Activated T-cell treated with anti-CD3 and anti-CD28 coated beads, Interleukin-2, amount 50 U/mL, for 4 hours (primary cell): ENCODE measurements at regions not wholly inside any gene's neighbourhood (a gene's known extent, or its start where the extent isn't known, plus 50 kb on each side); places are given as distances from the start of the nearest gene placed in this dataset.
"Not testable (repeated sequence)": the region's sequence is repeated elsewhere in the genome, so short reads cannot be mapped to it uniquely, and the experiment has no call there.

Source experiments
- ATAC-seq, 2 donors: fragments of 200-7000 bp; cut with Tn5 transposase; one replicate each; pipeline ENCODE4 v1.10.0; 2021
- DNase-seq: peaks from one replicate; pipeline ENCODE4 v3.0.0-alpha.2; 2020
- H3K27me3 Mint-ChIP-seq: one replicate; pipeline ENCODE4 v1.8.0; 2021; ENCODE audit warnings: low read depth, mixed read lengths
- H3K36me3 Mint-ChIP-seq: one replicate; pipeline ENCODE4 v1.8.0; 2022; ENCODE audit warnings: mixed read lengths; ENCODE audit not compliant: insufficient read depth
- H3K4me1 Mint-ChIP-seq: one replicate; pipeline ENCODE4 v1.8.0; 2021; ENCODE audit warnings: low read depth, mixed read lengths
- H3K4me3 Mint-ChIP-seq: one replicate; pipeline ENCODE4 v1.8.0; 2021; ENCODE audit warnings: mild to moderate bottlenecking, moderate library complexity, mixed read lengths
- H3K9me3 Mint-ChIP-seq: one replicate; pipeline ENCODE4 v1.8.0; 2021; ENCODE audit warnings: mixed read lengths

GRCh38 chrX:20718592-20719380, 452.1 kb upstream of the RPS6KA3 start:
- Mint-ChIP-seq H3K4me3 (no peak overlapping the region), H3K9me3 (peaks cover 3% of the 10 kb centered on the region), H3K36me3 (no peaks in the 10 kb centered on the region), H3K4me1 (no peaks in the 10 kb centered on the region), H3K27me3 (no peaks in the 10 kb centered on the region)
- DNase-seq (no peak), ATAC-seq (no peak)

GRCh38 chrX:20715176-20715575, 448.5 kb upstream of the RPS6KA3 start:
- H3K9me3 Mint-ChIP-seq, result peaks cover 3% of the 10 kb centered on the region
- no peak for DNase-seq
- no peaks in the 10 kb centered on the region for H3K36me3 Mint-ChIP-seq
- no peaks in the 10 kb centered on the region for H3K4me1 Mint-ChIP-seq
- ATAC-seq, result no peak
- H3K27me3 Mint-ChIP-seq, result peaks cover 4% of the 10 kb centered on the region
- no peak overlapping the region for H3K4me3 Mint-ChIP-seq

- no peaks in the 10 kb centered on the region for H3K4me1 Mint-ChIP-seq
- peaks cover 3% of the 10 kb centered on the region for H3K9me3 Mint-ChIP-seq
- ATAC-seq (no peak), DNase-seq (no peak)
- H3K27me3 Mint-ChIP-seq, result peaks cover 5% of the 10 kb centered on the region
- H3K36me3 Mint-ChIP-seq, result no peaks in the 10 kb centered on the region
- H3K4me3 Mint-ChIP-seq, result no peak overlapping the region
Measured at GRCh38 chrX:20712811-20713210, 446.1 kb upstream of the RPS6KA3 start.

- Mint-ChIP-seq H3K4me3 (no peak overlapping the region), H3K27me3 (peaks cover 5% of the 10 kb centered on the region), H3K36me3 (no peaks in the 10 kb centered on the region), H3K9me3 (no peaks in the 10 kb centered on the region), H3K4me1 (no peaks in the 10 kb centered on the region)
- DNase-seq (no peak), ATAC-seq (no peak)
Measured at GRCh38 chrX:20711366-20711765, 444.7 kb upstream of the RPS6KA3 start.

- H3K4me3 Mint-ChIP-seq, result no peak overlapping the region
- H3K4me1 Mint-ChIP-seq, result no peaks in the 10 kb centered on the region
- no peaks in the 10 kb centered on the region for H3K36me3 Mint-ChIP-seq
- peaks cover 2% of the 10 kb centered on the region for H3K27me3 Mint-ChIP-seq
- DNase-seq (no peak), ATAC-seq (no peak)
- no peaks in the 10 kb centered on the region for H3K9me3 Mint-ChIP-seq
Measured at GRCh38 chrX:20693078-20693477, 426.4 kb upstream of the RPS6KA3 start.

- Mint-ChIP-seq H3K4me3 (no peak overlapping the region), H3K36me3 (no peaks in the 10 kb centered on the region), H3K9me3 (no peaks in the 10 kb centered on the region), H3K27me3 (peaks cover 2% of the 10 kb centered on the region), H3K4me1 (no peaks in the 10 kb centered on the region)
- DNase-seq (no peak), ATAC-seq (no peak)
Measured at GRCh38 chrX:20686256-20686655, 419.5 kb upstream of the RPS6KA3 start.

GRCh38 chrX:20685652-20686051, 418.9 kb upstream of the RPS6KA3 start:
- ATAC-seq (no peak), DNase-seq (no peak)
- H3K36me3 Mint-ChIP-seq, result no peaks in the 10 kb centered on the region
- no peak overlapping the region for H3K4me3 Mint-ChIP-seq
- H3K9me3 Mint-ChIP-seq, result no peaks in the 10 kb centered on the region
- no peaks in the 10 kb centered on the region for H3K4me1 Mint-ChIP-seq
- H3K27me3 Mint-ChIP-seq, result peaks cover 2% of the 10 kb centered on the region

GRCh38 chrX:20681683-20682082, 415.0 kb upstream of the RPS6KA3 start:
- Mint-ChIP-seq H3K4me3 (no peak overlapping the region), H3K27me3 (no peaks in the 10 kb centered on the region), H3K9me3 (no peaks in the 10 kb centered on the region), H3K4me1 (no peaks in the 10 kb centered on the region), H3K36me3 (no peaks in the 10 kb centered on the region)
- ATAC-seq (no peak), DNase-seq (no peak)

GRCh38 chrX:20680998-20681397, 414.3 kb upstream of the RPS6KA3 start:
- H3K9me3 Mint-ChIP-seq, result no peaks in the 10 kb centered on the region
- no peaks in the 10 kb centered on the region for H3K4me1 Mint-ChIP-seq
- DNase-seq (no peak), ATAC-seq (no peak)
- no peak overlapping the region for H3K4me3 Mint-ChIP-seq
- H3K27me3 Mint-ChIP-seq, result no peaks in the 10 kb centered on the region
- H3K36me3 Mint-ChIP-seq, result no peaks in the 10 kb centered on the region

- H3K36me3 Mint-ChIP-seq, result no peaks in the 10 kb centered on the region
- peaks cover 2% of the 10 kb centered on the region for H3K27me3 Mint-ChIP-seq
- H3K4me1 Mint-ChIP-seq, result no peaks in the 10 kb centered on the region
- no peak for DNase-seq
- H3K4me3 Mint-ChIP-seq, result no peak overlapping the region
- H3K9me3 Mint-ChIP-seq, result no peaks in the 10 kb centered on the region
- ATAC-seq, result no peak
Measured at GRCh38 chrX:20672476-20672875, 405.8 kb upstream of the RPS6KA3 start.

- DNase-seq, H3K36me3 Mint-ChIP-seq, H3K9me3 Mint-ChIP-seq, H3K4me1 Mint-ChIP-seq, H3K27me3 Mint-ChIP-seq, ATAC-seq, H3K4me3 Mint-ChIP-seq: not testable (repeated sequence)
Measured at GRCh38 chrX:20671746-20672145, 405.0 kb upstream of the RPS6KA3 start.

- Mint-ChIP-seq H3K36me3 (no peaks in the 10 kb centered on the region), H3K4me1 (no peaks in the 10 kb centered on the region), H3K4me3 (no peak overlapping the region), H3K27me3 (peaks cover 2% of the 10 kb centered on the region), H3K9me3 (no peaks in the 10 kb centered on the region)
- DNase-seq (no peak), ATAC-seq (no peak)
Measured at GRCh38 chrX:20670611-20671010, 403.9 kb upstream of the RPS6KA3 start.

GRCh38 chrX:20668550-20668949, 401.8 kb upstream of the RPS6KA3 start:
- no peak for ATAC-seq
- no peak for DNase-seq
- Mint-ChIP-seq H3K4me1 (no peaks in the 10 kb centered on the region), H3K36me3 (no peaks in the 10 kb centered on the region), H3K4me3 (no peak overlapping the region), H3K9me3 (no peaks in the 10 kb centered on the region), H3K27me3 (peaks cover 5% of the 10 kb centered on the region)

GRCh38 chrX:20666331-20666730, 399.6 kb upstream of the RPS6KA3 start:
- no peaks in the 10 kb centered on the region for H3K36me3 Mint-ChIP-seq
- H3K27me3 Mint-ChIP-seq, result peaks cover 5% of the 10 kb centered on the region
- DNase-seq, result no peak
- no peak for ATAC-seq
- no peaks in the 10 kb centered on the region for H3K4me1 Mint-ChIP-seq
- H3K9me3 Mint-ChIP-seq, result no peaks in the 10 kb centered on the region
- no peak overlapping the region for H3K4me3 Mint-ChIP-seq

- no peak overlapping the region for H3K4me3 Mint-ChIP-seq
- no peak for DNase-seq
- H3K36me3 Mint-ChIP-seq, result no peaks in the 10 kb centered on the region
- no peaks in the 10 kb centered on the region for H3K4me1 Mint-ChIP-seq
- ATAC-seq, result no peak
- no peaks in the 10 kb centered on the region for H3K9me3 Mint-ChIP-seq
- H3K27me3 Mint-ChIP-seq, result peaks cover 2% of the 10 kb centered on the region
Measured at GRCh38 chrX:20665481-20665880, 398.8 kb upstream of the RPS6KA3 start.
